ENCODE measurements at regions not wholly inside any gene's neighbourhood (a gene's known extent, or its start where the extent isn't known, plus 50 kb on each side); places are given as distances from the start of the nearest gene placed in this dataset.
A peak's percentile ranks its signal among the peaks of the same experiment; 100 is the strongest.

GRCh38 chr17:34874478-34874877, 86.8 kb downstream of the CCT6B start:
- ATAC-seq, result no peak
- no peak for DNase-seq (ENCODE audit: low spot score)

- no peak for ATAC-seq
- DNase-seq (ENCODE audit: low spot score), result no peak
Observed at GRCh38 chr17:34872640-34873039, 88.6 kb downstream of the CCT6B start.

- ATAC-seq (no peak), DNase-seq (ENCODE audit: low spot score) (no peak)
Observed at GRCh38 chr17:34869641-34870040, 91.6 kb downstream of the CCT6B start.

GRCh38 chr17:34865716-34866115, 95.5 kb downstream of the CCT6B start:
- DNase-seq (ENCODE audit: low spot score), result no peak

GRCh38 chr17:34862384-34862783, 98.9 kb downstream of the CCT6B start:
- no peak for DNase-seq (ENCODE audit: low spot score)
- ATAC-seq, result no peak

More at GRCh38 chr17:34865716-34866115, 95.5 kb downstream of the CCT6B start:
- ATAC-seq, result no peak

GRCh38 chr17:34861864-34862263, 99.4 kb downstream of the CCT6B start:
- ATAC-seq (no peak), DNase-seq (ENCODE audit: low spot score) (no peak)

- no peak for ATAC-seq
- no peak for DNase-seq (ENCODE audit: low spot score)
Observed at GRCh38 chr17:34859652-34860051, 101.6 kb downstream of the CCT6B start.

- DNase-seq (ENCODE audit: low spot score), result no peak
- no peak for ATAC-seq
Observed at GRCh38 chr17:34858591-34859565, 102.4 kb downstream of the CCT6B start.

- ATAC-seq (no peak), DNase-seq (ENCODE audit: low spot score) (no peak)
Observed at GRCh38 chr17:34853924-34854323, 107.3 kb downstream of the CCT6B start.

GRCh38 chr17:34852614-34853013, 108.6 kb downstream of the CCT6B start:
- no peak for ATAC-seq

GRCh38 chr17:34851961-34852540, 109.2 kb downstream of the CCT6B start:
- DNase-seq (ENCODE audit: low spot score), result no peak
- ATAC-seq, result no peak

More at GRCh38 chr17:34852614-34853013, 108.6 kb downstream of the CCT6B start:
- no peak for DNase-seq (ENCODE audit: low spot score)

GRCh38 chr17:34850964-34851363, 110.3 kb downstream of the CCT6B start:
- no peak for DNase-seq (ENCODE audit: low spot score)
- no peak for ATAC-seq

GRCh38 chr17:34850023-34850422, 111.2 kb downstream of the CCT6B start:
- ATAC-seq (peak; percentile 86), DNase-seq (ENCODE audit: low spot score) (peak; percentile 54)

GRCh38 chr17:34847938-34848337, 113.3 kb downstream of the CCT6B start:
- DNase-seq (ENCODE audit: low spot score) (no peak), ATAC-seq (no peak)

GRCh38 chr17:34845296-34845695, 116.0 kb downstream of the CCT6B start:
- DNase-seq (ENCODE audit: low spot score), result no peak

GRCh38 chr17:34843682-34844081, 117.6 kb downstream of the CCT6B start:
- no peak for DNase-seq (ENCODE audit: low spot score)

More at GRCh38 chr17:34845296-34845695, 116.0 kb downstream of the CCT6B start:
- no peak for ATAC-seq

GRCh38 chr17:34842235-34842634, 119.0 kb downstream of the CCT6B start:
- DNase-seq (ENCODE audit: low spot score) (no peak), ATAC-seq (no peak)

More at GRCh38 chr17:34843682-34844081, 117.6 kb downstream of the CCT6B start:
- ATAC-seq, result no peak

GRCh38 chr17:34841467-34841866, 119.8 kb downstream of the CCT6B start:
- ATAC-seq, result no peak
- DNase-seq (ENCODE audit: low spot score), result no peak

GRCh38 chr17:34840750-34841149, 120.5 kb downstream of the CCT6B start:
- ATAC-seq (no peak), DNase-seq (ENCODE audit: low spot score) (no peak)

- ATAC-seq (no peak), DNase-seq (ENCODE audit: low spot score) (no peak)
Observed at GRCh38 chr17:34837876-34838478, 123.3 kb downstream of the CCT6B start.

- ATAC-seq, result no peak
Observed at GRCh38 chr17:34832376-34832775, 128.9 kb downstream of the CCT6B start.

GRCh38 chr17:34827008-34827407, 134.3 kb downstream of the CCT6B start:
- no peak for ATAC-seq
- no peak for DNase-seq (ENCODE audit: low spot score)

More at GRCh38 chr17:34832376-34832775, 128.9 kb downstream of the CCT6B start:
- DNase-seq (ENCODE audit: low spot score), result no peak
